GM12864 (cell line): ENCODE measurements at regions not wholly inside any gene's neighbourhood (a gene's known extent, or its start where the extent isn't known, plus 50 kb on each side); places are given as distances from the start of the nearest gene placed in this dataset.

Experiments used
- DNase-seq: peaks from one replicate; pipeline ENCODE4 v3.0.0-alpha.2; 2011; ENCODE audit warnings: low read depth
- H3K4me3 ChIP-seq: 2 replicates; pipeline ENCODE4 v1.5.1; 2011; ENCODE audit warnings: mild to moderate bottlenecking, low read depth, low read length, control low read depth
- TF ChIP-seq, protein P1 (sequence below): IDR thresholded peaks from 2 replicates; pipeline ENCODE4 v1.5.1; 2011; ENCODE audit warnings: low read depth, mild to moderate bottlenecking, moderate library complexity, low read length, control low read depth, inconsistent platforms; ENCODE audit errors: missing control alignments

DNA sequence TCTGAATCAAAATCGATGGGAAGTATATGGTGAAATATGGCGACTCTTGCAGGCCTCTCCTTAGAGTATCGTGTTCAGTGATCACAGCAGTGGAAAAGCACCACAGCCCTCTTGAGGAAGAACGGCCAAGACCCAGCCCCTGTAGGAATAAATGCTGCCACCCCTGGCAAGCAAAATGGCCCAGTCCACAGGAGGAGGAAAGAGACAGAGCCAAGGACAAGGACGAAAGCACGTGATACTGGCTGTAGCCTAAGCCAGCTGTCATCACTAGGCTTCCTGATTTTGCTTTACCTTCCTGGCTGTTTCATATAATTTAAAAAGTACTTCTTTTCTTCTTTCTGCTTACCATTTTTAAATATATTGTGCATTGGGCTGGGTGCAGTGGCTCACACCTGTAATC, 395.0 kb upstream of the SHH start:
- TF ChIP-seq, protein P1, sequence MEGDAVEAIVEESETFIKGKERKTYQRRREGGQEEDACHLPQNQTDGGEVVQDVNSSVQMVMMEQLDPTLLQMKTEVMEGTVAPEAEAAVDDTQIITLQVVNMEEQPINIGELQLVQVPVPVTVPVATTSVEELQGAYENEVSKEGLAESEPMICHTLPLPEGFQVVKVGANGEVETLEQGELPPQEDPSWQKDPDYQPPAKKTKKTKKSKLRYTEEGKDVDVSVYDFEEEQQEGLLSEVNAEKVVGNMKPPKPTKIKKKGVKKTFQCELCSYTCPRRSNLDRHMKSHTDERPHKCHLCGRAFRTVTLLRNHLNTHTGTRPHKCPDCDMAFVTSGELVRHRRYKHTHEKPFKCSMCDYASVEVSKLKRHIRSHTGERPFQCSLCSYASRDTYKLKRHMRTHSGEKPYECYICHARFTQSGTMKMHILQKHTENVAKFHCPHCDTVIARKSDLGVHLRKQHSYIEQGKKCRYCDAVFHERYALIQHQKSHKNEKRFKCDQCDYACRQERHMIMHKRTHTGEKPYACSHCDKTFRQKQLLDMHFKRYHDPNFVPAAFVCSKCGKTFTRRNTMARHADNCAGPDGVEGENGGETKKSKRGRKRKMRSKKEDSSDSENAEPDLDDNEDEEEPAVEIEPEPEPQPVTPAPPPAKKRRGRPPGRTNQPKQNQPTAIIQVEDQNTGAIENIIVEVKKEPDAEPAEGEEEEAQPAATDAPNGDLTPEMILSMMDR: no peak
- H3K4me3 ChIP-seq: no peak overlapping the region
- DNase-seq: no peak

GRCh38 chr7:156206174-156206573, 393.9 kb upstream of the SHH start:
- H3K4me3 ChIP-seq: no peak overlapping the region
- no peak for DNase-seq
- TF ChIP-seq, protein P1: no peak

DNA sequence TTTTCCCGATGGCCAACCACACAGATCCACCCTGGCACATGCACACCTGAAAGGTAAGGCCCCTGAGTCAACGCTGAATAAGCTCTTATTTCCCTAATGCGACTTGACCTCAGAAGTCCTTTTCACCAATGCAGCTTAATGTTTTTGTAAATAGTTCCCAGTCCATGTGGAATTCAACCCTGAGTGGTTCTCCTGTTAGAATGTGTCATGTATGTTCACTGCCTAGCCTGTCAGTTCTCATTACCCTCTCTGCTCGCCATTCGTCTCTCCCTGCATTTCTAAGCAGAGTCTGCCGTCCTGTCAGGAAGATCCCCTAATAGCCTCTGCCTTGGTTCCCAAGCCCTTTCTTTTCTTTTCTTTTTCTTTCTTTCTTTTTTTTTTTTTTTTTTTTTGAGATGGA, 392.6 kb upstream of the SHH start:
- no peak overlapping the region for H3K4me3 ChIP-seq
- no peak for DNase-seq
- TF ChIP-seq, protein P1: no peak

- H3K4me3 ChIP-seq: no peak overlapping the region
- no peak for DNase-seq
- TF ChIP-seq, protein P1: no peak
Observed at GRCh38 chr7:156203923-156204322, 391.7 kb upstream of the SHH start.

DNA sequence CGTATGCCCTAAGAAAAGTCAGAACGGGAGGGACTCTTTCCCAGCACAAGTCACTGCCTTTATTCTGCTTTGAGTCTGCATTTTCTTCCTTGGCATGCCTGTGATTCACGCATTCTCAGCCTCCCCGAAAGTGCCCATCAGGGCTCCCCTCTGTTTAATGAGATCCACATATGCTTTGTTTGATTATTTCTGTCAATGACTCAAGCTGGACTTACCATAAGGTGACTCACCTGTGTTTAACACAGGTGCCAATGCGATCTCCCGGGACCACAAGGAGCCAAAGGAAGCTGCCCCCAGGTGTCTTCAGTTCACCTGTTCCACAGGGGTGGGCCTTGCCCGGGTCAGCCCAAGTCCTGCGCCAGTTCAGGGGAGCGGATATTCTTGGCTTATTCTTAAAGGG, 386.0 kb upstream of the SHH start:
- TF ChIP-seq, protein P1: no peak
- DNase-seq: no peak
- no peak overlapping the region for H3K4me3 ChIP-seq

DNA sequence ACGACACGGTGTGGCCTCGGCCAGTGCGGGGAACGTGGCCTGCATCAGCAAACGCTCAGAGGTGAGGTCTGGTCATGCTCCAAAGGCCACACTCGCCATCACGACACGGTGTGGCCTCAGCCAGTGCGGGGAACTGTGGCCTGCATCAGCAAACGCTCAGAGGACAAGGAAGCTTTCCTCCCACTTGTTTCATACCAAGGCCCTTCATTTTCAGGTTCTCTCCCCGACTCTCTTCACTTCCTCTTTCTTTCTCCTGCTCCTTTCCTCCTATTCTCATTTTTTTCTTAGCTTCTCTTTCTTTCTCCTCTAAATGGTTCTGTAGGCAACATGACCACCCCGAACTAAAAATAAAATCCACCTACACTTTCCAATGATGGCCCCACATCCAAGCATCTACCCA, 384.4 kb upstream of the SHH start:
- no peak overlapping the region for H3K4me3 ChIP-seq
- DNase-seq: no peak
- TF ChIP-seq, protein P1: no peak

DNA sequence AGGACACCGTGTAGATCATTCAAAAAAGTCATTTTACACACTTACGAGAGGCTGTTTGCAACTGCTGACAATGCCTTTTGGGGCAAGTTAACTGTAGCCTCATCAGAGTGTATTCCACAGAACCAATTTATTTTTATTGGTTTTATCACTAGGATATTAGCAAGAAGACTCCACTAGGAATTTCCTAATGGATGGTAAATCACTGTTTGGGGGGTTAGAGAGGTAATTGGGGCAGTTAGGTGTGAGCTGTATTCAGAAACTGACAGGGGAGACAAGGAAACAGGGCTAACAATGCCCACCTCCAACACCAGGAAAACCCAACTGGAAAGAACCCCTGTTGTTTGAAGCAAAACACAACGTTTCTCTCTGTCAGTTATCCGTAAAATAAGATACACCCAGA, 383.0 kb upstream of the SHH start:
- H3K4me3 ChIP-seq: no peak overlapping the region
- TF ChIP-seq, protein P1: no peak
- DNase-seq: no peak
